GM13977 (cell line): ENCODE measurements at regions not wholly inside any gene's neighbourhood (a gene's known extent, or its start where the extent isn't known, plus 50 kb on each side); places are given as distances from the start of the nearest gene placed in this dataset.

ENCODE experiments used
- DNase-seq: peaks from one replicate; pipeline ENCODE4 v3.0.0; 2012; ENCODE audit warnings: low spot score
- in situ Hi-C: fragments of 300-500 bp; cut with MboI; formaldehyde crosslinking; loops from one replicate; pipeline ENCODE4 v1.12.0; 2022; ENCODE audit warnings: low sequenced_read_pairs, low pct_unique_long_range_greater_than_20kb, mixed read lengths, inconsistent platforms; ENCODE audit not compliant: unreplicated experiment
- TF ChIP-seq, protein P1 (sequence below): IDR thresholded peaks from 2 replicates; pipeline ENCODE4 v1.5.1; 2012; ENCODE audit warnings: mild to moderate bottlenecking, control low read depth; ENCODE audit not compliant: insufficient read depth; ENCODE audit errors: extremely low read depth, missing control alignments

DNA sequence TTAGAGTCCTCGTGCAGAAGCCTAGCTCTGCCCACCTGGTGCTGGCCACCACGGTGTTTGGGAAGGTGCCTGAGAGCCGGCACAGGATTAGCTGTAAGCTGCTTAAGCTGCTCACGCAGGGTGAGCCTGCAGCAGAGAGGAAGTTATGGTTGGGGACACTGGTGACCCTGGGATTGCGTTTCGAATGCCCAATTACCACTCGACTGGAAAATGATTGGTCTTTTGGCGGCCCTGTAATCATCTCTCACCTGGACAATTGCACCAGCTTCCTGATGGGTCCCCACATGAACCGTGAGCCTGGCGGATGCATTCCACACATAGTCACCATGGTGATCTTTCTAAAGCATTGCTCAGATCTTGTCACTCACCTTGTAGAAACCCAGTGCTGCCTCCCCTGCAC, 442.3 kb upstream of the ZMIZ1 start:
- TF ChIP-seq, protein P1, sequence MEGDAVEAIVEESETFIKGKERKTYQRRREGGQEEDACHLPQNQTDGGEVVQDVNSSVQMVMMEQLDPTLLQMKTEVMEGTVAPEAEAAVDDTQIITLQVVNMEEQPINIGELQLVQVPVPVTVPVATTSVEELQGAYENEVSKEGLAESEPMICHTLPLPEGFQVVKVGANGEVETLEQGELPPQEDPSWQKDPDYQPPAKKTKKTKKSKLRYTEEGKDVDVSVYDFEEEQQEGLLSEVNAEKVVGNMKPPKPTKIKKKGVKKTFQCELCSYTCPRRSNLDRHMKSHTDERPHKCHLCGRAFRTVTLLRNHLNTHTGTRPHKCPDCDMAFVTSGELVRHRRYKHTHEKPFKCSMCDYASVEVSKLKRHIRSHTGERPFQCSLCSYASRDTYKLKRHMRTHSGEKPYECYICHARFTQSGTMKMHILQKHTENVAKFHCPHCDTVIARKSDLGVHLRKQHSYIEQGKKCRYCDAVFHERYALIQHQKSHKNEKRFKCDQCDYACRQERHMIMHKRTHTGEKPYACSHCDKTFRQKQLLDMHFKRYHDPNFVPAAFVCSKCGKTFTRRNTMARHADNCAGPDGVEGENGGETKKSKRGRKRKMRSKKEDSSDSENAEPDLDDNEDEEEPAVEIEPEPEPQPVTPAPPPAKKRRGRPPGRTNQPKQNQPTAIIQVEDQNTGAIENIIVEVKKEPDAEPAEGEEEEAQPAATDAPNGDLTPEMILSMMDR, result no peak
- in situ Hi-C loops, result no loop called here
- DNase-seq, result no peak

DNA sequence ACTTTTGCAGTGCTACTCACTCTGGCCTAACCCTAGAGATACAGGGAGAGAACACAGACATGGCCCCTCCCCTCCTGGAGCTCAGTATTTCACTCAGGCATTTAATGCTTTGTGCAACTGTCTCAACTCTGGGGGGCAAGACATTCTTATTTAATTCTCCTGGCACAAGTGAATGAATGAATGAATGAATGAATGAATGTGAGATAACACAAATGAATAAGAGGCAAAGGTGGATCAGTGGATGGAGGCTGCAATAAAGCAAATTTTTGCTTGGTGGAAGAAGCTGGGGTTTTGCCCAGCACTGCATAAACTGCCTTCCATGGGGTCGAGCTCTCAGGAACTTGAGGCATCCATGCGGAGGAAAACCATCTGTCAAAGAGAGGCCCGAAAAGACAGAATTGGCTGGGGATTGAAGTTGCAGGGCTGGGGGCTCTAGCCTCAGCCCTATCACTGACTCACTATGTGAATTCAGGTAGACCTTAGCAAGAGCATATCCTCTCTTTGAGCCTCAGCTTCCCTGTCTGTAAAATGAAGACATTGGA, 441.4 kb upstream of the ZMIZ1 start:
- in situ Hi-C loops, result no loop called here
- TF ChIP-seq, protein P1, result no peak
- DNase-seq, result no peak

DNA sequence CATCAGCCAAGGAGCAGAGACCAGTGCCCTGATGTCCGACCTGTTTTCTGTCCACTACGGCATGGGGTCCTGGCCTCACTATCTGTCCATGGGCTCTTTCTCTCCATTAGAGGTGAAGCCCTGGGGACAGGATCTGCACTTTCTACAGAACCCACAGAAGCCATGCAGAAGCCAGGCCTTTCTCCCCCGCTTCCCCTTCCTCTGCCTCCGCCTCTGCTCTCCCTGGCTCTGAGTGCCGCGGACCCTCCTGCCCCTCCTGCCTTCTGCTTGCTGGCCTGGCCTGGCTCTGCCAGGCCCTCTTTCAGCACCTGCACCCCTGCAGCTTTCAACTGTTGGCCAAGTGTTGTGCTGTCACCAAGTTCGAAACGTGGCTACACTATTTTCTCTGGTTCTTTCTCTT, 439.8 kb upstream of the ZMIZ1 start:
- no peak for DNase-seq
- in situ Hi-C loops, result no loop called here
- TF ChIP-seq, protein P1, result no peak

DNA sequence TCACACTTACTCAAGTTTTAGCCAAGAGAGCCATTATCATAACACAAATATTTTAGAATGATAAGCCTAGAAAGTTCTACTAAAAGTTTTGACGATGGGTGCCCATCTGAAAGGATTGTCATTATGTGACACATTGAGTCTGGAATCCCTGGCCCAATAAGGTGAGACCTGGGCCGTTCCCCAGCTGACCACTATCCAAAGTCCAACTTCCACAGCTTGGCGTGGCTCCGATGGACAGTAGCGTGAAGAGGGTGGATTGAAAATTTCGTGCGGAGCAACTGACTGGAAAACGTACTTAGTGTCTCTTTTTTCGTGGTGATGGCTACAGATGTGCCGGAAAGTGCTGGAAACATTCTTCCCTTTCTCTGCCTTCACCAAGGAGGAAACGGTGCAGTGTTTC, 439.0 kb upstream of the ZMIZ1 start:
- in situ Hi-C loops, result no loop called here
- TF ChIP-seq, protein P1, result no peak
- DNase-seq, result no peak

DNA sequence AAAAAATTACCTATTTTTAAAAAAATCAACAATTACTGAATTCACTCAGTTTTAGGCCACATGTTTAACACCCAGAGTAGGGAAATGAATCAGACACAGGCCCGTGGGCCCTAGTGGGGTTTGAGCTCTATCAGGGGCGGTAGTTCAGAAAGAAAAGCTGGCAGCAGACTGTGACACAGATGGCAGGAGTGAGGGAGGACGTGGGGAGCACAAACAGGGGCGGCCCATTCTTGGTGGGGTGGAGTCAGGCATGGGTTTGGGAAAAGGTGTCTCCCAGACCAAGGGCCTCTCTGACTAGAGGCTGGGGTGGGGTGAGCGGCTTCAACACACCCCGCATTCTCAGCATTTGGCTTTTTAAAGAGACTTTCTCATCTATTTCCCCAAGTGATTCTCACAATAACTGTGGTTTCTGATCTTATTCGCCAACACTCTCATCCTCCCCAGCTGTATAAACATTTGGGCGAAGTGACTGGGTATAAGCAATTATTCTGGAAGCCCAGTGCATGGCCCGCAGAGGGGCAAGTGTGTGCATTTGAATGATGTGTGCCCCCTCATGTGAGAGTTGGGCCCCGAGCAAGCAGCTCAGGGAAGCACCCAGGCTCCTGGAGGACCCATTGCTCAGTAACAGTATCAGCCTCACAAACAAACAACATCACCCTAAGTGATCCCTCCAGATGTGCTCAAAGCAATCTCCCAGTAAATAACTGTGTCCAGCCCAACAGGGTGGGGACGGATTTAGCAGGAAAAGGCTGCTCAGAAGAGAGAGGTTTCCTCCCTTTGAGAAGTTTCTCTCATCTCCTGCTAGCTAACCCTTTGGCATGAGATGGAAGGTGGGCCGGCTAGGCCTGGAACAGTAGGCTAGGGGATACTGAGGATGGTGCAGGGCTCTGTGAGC, 437.6 kb upstream of the ZMIZ1 start:
- DNase-seq, result peak; percentile 20
- in situ Hi-C loops, result no loop called here
- TF ChIP-seq, protein P1, result no peak

DNA sequence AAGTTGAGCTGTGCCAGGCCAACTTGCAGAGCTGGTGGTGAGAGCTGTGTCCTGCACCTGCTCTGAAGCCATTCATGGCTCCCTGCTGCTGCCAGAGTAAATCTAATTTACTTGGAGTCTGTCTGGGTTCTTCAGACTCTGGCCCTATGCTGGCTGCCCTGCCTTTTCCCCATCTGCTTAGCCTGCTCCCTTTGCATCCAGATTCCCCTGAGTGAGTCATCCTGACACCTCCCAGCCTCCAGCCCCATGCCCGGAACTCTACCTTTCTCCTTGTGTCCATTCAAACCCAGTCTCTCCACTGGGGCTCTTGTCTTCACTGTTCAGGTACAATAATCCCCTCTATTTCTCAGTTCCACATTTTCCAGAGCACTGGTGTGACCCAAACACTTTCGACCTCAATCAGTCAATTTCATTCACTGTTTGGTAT, 434.4 kb upstream of the ZMIZ1 start:
- in situ Hi-C loops, result no loop called here
- TF ChIP-seq, protein P1, result no peak

More for the DNA sequence above, 434.4 kb upstream of the ZMIZ1 start:
- DNase-seq, result no peak
